ENCODE measurements at regions not wholly inside any gene's neighbourhood (a gene's known extent, or its start where the extent isn't known, plus 50 kb on each side); places are given as distances from the start of the nearest gene placed in this dataset.

- no peak overlapping the region for H3K4me3 Mint-ChIP-seq
- no peak overlapping the region for H3K27ac Mint-ChIP-seq
- peaks cover 5% of the 10 kb centered on the region for H3K4me1 Mint-ChIP-seq
- H3K27me3 Mint-ChIP-seq (ENCODE audit: low read depth, poor library complexity): peaks cover 14% of the 10 kb centered on the region
- TF ChIP-seq CTCF (IDR thresholded peaks at IDR 0.05): no peak
- no peaks in the 10 kb centered on the region for H3K36me3 Mint-ChIP-seq (ENCODE audit: low read depth)
- peaks cover 5% of the 10 kb centered on the region for H3K9me3 Mint-ChIP-seq
- DNase-seq: no peak
These were observed 64.6 kb upstream of the TAF11L2 start for GRCh38 chr5:17433406-17433805.

GRCh38 chr5:17434982-17435381, 63.0 kb upstream of the TAF11L2 start:
- H3K36me3 Mint-ChIP-seq (ENCODE audit: low read depth): no peaks in the 10 kb centered on the region
- H3K27me3 Mint-ChIP-seq (ENCODE audit: low read depth, poor library complexity): peaks cover 14% of the 10 kb centered on the region
- TF ChIP-seq CTCF (IDR thresholded peaks at IDR 0.05): no peak
- H3K4me1 Mint-ChIP-seq: no peaks in the 10 kb centered on the region
- peaks cover 16% of the 10 kb centered on the region for H3K9me3 Mint-ChIP-seq
- no peak overlapping the region for H3K27ac Mint-ChIP-seq
- no peak for DNase-seq
- no peak overlapping the region for H3K4me3 Mint-ChIP-seq

- Mint-ChIP-seq H3K4me3 (no peak overlapping the region), H3K27me3 (ENCODE audit: low read depth, poor library complexity) (peaks cover 10% of the 10 kb centered on the region), H3K27ac (peak overlapping the region; percentile 31), H3K9me3 (peaks cover 27% of the 10 kb centered on the region), H3K36me3 (ENCODE audit: low read depth) (no peaks in the 10 kb centered on the region), H3K4me1 (no peaks in the 10 kb centered on the region)
- no peak for DNase-seq
- TF ChIP-seq CTCF (IDR thresholded peaks at IDR 0.05): no peak
These were observed 61.7 kb upstream of the TAF11L2 start for GRCh38 chr5:17436350-17436749.

- Mint-ChIP-seq H3K27me3 (ENCODE audit: low read depth, poor library complexity) (peaks cover 10% of the 10 kb centered on the region), H3K4me3 (no peak overlapping the region), H3K4me1 (no peaks in the 10 kb centered on the region), H3K27ac (no peak overlapping the region), H3K36me3 (ENCODE audit: low read depth) (no peaks in the 10 kb centered on the region), H3K9me3 (peaks cover 28% of the 10 kb centered on the region)
- no peak for DNase-seq
- TF ChIP-seq CTCF (IDR thresholded peaks at IDR 0.05): no peak
These were observed 61.2 kb upstream of the TAF11L2 start for GRCh38 chr5:17436761-17437221.

GRCh38 chr5:17438027-17438426, 60.0 kb upstream of the TAF11L2 start:
- no peak for DNase-seq
- no peaks in the 10 kb centered on the region for H3K36me3 Mint-ChIP-seq (ENCODE audit: low read depth)
- H3K9me3 Mint-ChIP-seq: peaks cover 28% of the 10 kb centered on the region
- no peak overlapping the region for H3K4me3 Mint-ChIP-seq
- peaks cover 10% of the 10 kb centered on the region for H3K27me3 Mint-ChIP-seq (ENCODE audit: low read depth, poor library complexity)
- H3K4me1 Mint-ChIP-seq: no peaks in the 10 kb centered on the region
- peak overlapping the region; percentile 22 for H3K27ac Mint-ChIP-seq
- no peak for TF ChIP-seq CTCF (IDR thresholded peaks at IDR 0.05)

- Mint-ChIP-seq H3K27ac (no peak overlapping the region), H3K27me3 (ENCODE audit: low read depth, poor library complexity) (peaks cover 14% of the 10 kb centered on the region), H3K4me3 (no peak overlapping the region), H3K9me3 (peaks cover 28% of the 10 kb centered on the region), H3K4me1 (no peaks in the 10 kb centered on the region), H3K36me3 (ENCODE audit: low read depth) (no peaks in the 10 kb centered on the region)
- TF ChIP-seq CTCF (IDR thresholded peaks at IDR 0.05): no peak
- DNase-seq: no peak
These were observed 58.1 kb upstream of the TAF11L2 start for GRCh38 chr5:17439956-17440355.
